ENCODE measurements at regions not wholly inside any gene's neighbourhood (a gene's known extent, or its start where the extent isn't known, plus 50 kb on each side); places are given as distances from the start of the nearest gene placed in this dataset.

DNA sequence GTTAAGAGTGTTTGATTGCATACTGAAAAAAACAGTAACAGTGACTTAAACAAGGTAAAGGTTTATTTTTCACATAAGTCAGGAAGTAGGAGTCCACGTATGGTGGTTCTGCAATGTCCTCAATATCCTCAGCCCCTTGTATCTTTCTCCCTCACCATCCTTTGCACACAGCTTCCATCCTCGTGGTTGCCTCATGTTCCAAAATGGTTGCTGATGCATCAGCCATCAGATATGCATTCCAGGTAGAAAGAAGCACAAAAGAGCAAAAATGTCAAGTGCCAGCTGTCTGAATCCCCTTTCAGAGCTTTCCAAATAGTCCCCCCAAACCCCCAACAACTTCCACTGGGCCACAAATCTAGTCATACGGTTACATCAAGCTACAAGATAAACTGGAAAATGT lies 138.1 kb downstream of the SYF2 start:
- WGBS, 5 donors = 82 to 93% (median 87%) methylated on average over 3 of the region's 3 CpGs
- peaks cover 0 to 4% (median 0%) of the 10 kb centered on the region in 8 donors for H3K9me3 ChIP-seq
- H3K27me3 ChIP-seq (replicated peaks in 1 of 7) = peaks cover 0 to 11% (median 0%) of the 10 kb centered on the region in 7 donors
- no peaks in the 10 kb centered on the region for H3K36me3 ChIP-seq
- intact Hi-C loops (cut with DNase I; ENCODE audit: low total_unique reads) = no loop called here
- H3K27ac ChIP-seq = no peak overlapping the region
- no peak overlapping the region for H3K4me3 ChIP-seq
- TF ChIP-seq POLR2AphosphoS5 (IDR thresholded peaks at IDR 0.05) (no peak), POLR2A (IDR thresholded peaks at IDR 0.05) (no peak)
- TF ChIP-seq, protein P1, sequence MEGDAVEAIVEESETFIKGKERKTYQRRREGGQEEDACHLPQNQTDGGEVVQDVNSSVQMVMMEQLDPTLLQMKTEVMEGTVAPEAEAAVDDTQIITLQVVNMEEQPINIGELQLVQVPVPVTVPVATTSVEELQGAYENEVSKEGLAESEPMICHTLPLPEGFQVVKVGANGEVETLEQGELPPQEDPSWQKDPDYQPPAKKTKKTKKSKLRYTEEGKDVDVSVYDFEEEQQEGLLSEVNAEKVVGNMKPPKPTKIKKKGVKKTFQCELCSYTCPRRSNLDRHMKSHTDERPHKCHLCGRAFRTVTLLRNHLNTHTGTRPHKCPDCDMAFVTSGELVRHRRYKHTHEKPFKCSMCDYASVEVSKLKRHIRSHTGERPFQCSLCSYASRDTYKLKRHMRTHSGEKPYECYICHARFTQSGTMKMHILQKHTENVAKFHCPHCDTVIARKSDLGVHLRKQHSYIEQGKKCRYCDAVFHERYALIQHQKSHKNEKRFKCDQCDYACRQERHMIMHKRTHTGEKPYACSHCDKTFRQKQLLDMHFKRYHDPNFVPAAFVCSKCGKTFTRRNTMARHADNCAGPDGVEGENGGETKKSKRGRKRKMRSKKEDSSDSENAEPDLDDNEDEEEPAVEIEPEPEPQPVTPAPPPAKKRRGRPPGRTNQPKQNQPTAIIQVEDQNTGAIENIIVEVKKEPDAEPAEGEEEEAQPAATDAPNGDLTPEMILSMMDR (IDR thresholded peaks at IDR 0.05 in 8 of 11, conservative IDR thresholded peaks at IDR 0.05 in 3 of 11) = no peak
- no peak for DNase-seq
- H3K4me1 ChIP-seq = peaks cover under 1 to 29% (median 11%) of the 10 kb centered on the region in 6 donors

DNA sequence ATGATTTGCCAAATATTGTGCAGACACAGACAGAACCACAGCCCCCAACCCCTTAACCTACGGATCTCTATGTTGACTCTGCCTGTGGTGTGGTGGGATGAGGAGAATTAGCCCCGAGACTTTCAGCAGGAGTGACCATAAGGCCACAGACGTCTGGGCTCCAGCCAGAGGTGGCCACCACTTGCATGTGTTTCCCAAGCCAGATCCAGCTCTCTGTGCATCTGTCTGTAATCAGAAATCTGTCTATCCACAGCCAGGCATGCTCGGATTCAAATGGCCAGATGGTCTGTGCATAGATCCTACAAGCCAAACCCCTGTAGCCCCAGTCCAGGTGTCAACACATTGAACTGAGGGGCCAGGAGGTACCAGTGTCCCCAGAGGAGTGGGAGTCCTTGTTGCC lies 140.6 kb downstream of the SYF2 start:
- H3K4me1 ChIP-seq = peaks cover 0 to 20% (median 3%) of the 10 kb centered on the region in 6 donors
- TF ChIP-seq POLR2AphosphoS5 (IDR thresholded peaks at IDR 0.05) (no peak), POLR2A (IDR thresholded peaks at IDR 0.05) (no peak)
- TF ChIP-seq, protein P1 (IDR thresholded peaks at IDR 0.05 in 8 of 11, conservative IDR thresholded peaks at IDR 0.05 in 3 of 11) = no peak
- intact Hi-C loops (cut with DNase I; ENCODE audit: low total_unique reads) = no loop called here
- DNase-seq = peak; percentile 19
- WGBS, 5 donors = 81 to 92% (median 83%) methylated on average over 4 of the region's 4 CpGs
- H3K27me3 ChIP-seq (replicated peaks in 1 of 7) = peaks cover 0 to 29% (median 0%) of the 10 kb centered on the region in 7 donors
- no peak overlapping the region for H3K4me3 ChIP-seq
- H3K9me3 ChIP-seq = peaks cover 0 to 4% (median 0%) of the 10 kb centered on the region in 8 donors
- no peaks in the 10 kb centered on the region for H3K36me3 ChIP-seq
- no peak overlapping the region for H3K27ac ChIP-seq

DNA sequence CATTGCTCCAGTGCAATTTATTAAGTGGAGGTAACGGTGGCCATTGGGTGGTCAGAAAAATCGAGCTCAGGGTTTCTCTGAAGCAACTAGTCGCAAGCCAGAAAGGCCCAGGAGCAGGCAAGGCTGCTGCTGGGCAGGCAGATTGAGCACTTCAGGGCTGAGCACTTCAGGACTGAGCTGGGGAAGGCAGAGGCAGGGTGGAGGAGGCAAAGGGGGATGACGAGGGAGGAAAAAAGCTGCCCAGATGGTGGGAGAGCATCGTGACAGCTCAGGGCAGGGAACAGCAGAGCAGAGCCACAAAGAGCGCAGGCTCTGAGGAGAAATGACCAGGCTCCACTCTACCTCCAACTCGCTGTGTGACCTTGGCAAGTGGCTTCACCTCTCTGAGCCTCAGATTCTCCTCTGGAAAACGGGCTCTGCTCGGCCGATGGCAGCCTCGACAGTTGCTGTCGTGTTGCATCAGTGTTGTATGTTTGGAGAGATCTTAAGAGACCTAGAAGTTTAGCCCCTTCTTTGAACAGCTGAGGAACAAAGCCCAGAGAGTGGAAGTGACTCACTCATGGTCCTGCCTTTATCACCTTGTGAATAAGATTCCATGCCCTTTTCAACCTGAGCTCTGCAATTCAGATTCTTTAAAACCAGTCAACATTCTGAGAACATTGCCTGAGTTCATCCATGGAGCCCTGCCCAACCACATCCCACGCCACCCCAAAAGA lies 141.4 kb downstream of the SYF2 start:
- DNase-seq = peak; percentile 41
- H3K36me3 ChIP-seq = no peaks in the 10 kb centered on the region
- 80 to 90% (median 87%) methylated on average over 13 of the region's 13 CpGs for WGBS, 5 donors
- H3K27ac ChIP-seq = no peak overlapping the region
- intact Hi-C loops (cut with DNase I; ENCODE audit: low total_unique reads) = no loop called here
- peaks cover 0 to 4% (median 0%) of the 10 kb centered on the region in 8 donors for H3K9me3 ChIP-seq
- peaks cover 0 to 29% (median 0%) of the 10 kb centered on the region in 7 donors for H3K27me3 ChIP-seq (replicated peaks in 1 of 7)
- H3K4me3 ChIP-seq = no peak overlapping the region
- no peak for TF ChIP-seq POLR2A (IDR thresholded peaks at IDR 0.05)
- TF ChIP-seq POLR2AphosphoS5 (IDR thresholded peaks at IDR 0.05) = no peak
- TF ChIP-seq, protein P1 (IDR thresholded peaks at IDR 0.05 in 8 of 11, conservative IDR thresholded peaks at IDR 0.05 in 3 of 11) = no peak
- peaks cover 0 to 14% (median under 1%) of the 10 kb centered on the region in 6 donors for H3K4me1 ChIP-seq

DNA sequence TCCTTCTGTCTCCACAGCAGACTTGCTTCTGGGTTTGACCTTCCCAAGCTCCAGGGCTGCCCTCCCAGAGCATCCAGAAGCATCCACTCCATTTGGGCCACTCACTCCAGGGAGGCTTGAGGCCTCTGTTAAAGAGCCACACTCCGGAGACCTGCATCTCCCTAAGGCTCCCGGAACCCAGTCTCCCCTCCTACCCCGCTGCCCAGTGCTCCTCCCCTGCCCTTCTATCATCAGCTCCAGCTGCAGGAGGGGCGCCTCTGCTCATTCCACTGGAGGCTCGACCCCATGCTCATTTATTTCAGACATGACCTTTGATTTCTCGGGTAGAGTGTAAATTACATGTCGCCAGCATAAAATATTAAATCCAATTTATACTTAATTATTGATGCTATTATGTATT lies 142.5 kb downstream of the SYF2 start:
- Histone ChIP-seq H3K36me3 (no peaks in the 10 kb centered on the region), H3K4me3 (no peak overlapping the region), H3K27me3 (replicated peaks in 1 of 7) (peaks cover 0 to 29% (median 0%) of the 10 kb centered on the region in 7 donors), H3K4me1 (peaks cover 0 to 3% (median 0%) of the 10 kb centered on the region in 6 donors), H3K27ac (no peak overlapping the region), H3K9me3 (peaks cover 0 to 4% (median 0%) of the 10 kb centered on the region in 8 donors)
- peak; percentile 25 for DNase-seq
- intact Hi-C loops (cut with DNase I; ENCODE audit: low total_unique reads) = no loop called here
- TF ChIP-seq, protein P1 (IDR thresholded peaks at IDR 0.05 in 8 of 11, conservative IDR thresholded peaks at IDR 0.05 in 3 of 11) = no peak
- TF ChIP-seq POLR2AphosphoS5 (IDR thresholded peaks at IDR 0.05) = no peak
- no peak for TF ChIP-seq POLR2A (IDR thresholded peaks at IDR 0.05)
- WGBS, 5 donors = 84 to 86% (median 85%) methylated on average over 7 of the region's 7 CpGs

Data from spleen (tissue), 11 donors.